GM19328 (cell line): ENCODE measurements at regions not wholly inside any gene's neighbourhood (a gene's known extent, or its start where the extent isn't known, plus 50 kb on each side); places are given as distances from the start of the nearest gene placed in this dataset.

ENCODE experiments used
- ATAC-seq: cut with Tn5 transposase; IDR thresholded peaks from one replicate; pipeline ENCODE4 v1.9.1; 2021; ENCODE audit warnings: mild to moderate bottlenecking, moderate library complexity; ENCODE audit not compliant: unreplicated experiment

- ATAC-seq, result no peak
Measured at GRCh38 chr3:194738254-194739093, 52.8 kb downstream of the FAM43A start.

- ATAC-seq, result no peak
Measured at GRCh38 chr3:194739498-194740284, 54.0 kb downstream of the FAM43A start.

- ATAC-seq, result no peak
Measured at GRCh38 chr3:194740859-194741491, 55.3 kb downstream of the FAM43A start.

- no peak for ATAC-seq
Measured at GRCh38 chr3:194741916-194742315, 56.2 kb downstream of the FAM43A start.

DNA sequence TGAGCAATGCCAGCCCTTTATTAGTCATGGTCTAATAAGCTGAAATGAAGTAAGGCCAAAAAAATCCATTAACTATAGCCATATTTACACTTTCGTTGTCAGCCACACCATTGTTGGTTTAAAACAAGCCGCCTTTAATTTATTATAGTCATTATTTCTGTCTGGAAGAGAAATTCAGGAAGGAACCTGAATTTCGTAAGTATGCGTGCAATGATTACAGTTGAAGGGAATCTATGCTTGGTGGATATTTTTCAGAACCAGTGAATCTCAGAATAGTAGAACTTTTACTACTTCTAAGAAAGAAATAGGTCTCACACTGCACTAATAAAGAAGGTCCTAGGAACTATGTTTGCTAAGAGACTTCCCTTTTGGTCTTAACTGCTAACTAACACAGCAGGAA lies 59.1 kb downstream of the FAM43A start:
- no peak for ATAC-seq

DNA sequence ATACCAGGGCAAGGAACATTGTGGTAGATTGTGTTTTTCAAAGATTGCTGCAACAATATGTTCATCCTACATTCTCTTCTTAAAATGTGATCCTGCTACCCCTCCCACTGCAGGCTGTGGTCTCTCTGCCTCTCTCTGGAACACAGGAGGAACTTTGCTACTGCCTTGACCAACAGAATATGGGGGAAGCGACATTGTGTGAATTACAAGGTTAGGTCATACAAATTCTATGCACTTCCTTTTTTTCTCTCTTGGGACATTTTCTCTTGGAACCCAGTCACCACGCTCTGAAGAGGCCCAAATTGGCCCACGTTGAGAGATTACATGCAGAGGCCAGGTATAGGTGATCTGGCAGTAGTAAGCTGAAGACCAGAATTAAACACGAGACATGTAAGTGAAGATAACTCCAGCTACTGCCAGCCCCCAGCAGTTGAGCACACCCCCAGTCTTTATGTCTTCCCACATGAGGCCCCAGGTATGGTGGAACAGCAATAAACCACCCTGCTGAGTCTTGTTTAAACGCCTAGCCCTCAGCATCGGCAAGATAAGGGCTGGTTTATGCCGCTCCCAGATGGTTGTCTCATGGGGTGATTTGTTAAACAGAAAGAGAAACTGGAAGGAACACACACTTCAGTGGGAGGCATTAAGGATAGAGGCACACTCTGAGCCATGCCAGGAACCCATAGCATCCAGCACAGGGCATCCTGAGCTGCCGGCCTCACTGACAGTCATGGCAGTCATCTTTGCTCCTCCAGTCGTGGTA lies 59.9 kb downstream of the FAM43A start:
- ATAC-seq, result no peak

- ATAC-seq, result no peak
Measured at GRCh38 chr3:194748225-194748624, 62.5 kb downstream of the FAM43A start.

DNA sequence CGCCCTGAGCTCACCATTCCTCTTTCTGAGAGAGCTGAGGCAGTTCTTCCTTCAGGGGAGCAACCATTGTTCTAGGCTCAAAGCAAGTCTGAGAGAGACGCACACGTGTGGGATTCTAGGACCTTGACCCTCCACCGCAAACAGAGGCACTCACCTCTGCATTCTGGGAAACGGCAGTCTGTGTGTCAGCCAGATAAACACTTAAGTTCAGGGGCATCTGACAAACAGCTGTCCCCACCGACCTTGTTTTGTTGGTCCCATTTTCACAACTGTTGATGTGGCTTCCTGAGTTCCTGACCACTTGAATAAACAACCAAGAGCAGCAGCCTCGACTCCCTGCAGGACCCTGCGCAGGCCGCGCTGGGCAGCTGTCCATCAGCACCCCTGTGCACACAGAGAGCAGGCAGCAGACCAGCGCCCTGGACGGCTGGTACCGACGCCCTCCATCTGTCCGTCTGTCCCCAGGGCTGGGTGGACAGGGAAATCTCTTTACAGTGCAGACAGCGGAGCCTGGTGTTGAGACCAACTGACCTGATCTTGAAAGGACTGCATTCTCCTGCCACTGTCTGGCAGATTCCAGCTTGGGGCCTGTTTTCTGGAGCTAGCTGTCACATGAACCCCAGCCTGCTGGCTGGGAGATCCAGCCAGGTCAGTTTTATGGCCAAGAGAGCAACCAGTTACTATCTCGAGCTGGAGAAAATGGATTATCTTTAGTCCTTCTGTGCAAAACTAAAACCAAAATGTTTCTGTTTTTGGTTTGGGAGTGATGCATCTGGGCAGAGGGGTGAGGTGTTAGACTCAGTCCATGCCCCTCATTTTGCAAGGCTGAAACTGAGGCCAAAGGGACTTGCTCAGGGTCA lies 64.2 kb downstream of the FAM43A start:
- ATAC-seq, result no peak

DNA sequence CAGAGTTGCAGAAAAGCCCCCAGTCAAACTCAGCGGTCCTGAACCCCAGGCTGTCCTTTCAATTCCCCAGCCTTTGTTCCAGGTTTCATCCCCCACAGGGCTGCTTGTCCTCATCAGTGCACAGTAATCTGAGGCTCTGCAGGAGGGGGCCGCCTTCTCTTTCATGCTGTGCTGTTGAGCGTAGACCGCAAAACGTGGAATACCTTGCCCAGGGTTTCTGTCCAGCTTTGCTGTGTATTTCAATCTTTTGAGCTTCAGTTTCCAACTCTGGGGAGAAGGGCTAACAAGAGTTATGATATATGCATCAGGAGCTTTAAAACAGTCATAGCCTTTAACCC lies 64.8 kb downstream of the FAM43A start:
- no peak for ATAC-seq

DNA sequence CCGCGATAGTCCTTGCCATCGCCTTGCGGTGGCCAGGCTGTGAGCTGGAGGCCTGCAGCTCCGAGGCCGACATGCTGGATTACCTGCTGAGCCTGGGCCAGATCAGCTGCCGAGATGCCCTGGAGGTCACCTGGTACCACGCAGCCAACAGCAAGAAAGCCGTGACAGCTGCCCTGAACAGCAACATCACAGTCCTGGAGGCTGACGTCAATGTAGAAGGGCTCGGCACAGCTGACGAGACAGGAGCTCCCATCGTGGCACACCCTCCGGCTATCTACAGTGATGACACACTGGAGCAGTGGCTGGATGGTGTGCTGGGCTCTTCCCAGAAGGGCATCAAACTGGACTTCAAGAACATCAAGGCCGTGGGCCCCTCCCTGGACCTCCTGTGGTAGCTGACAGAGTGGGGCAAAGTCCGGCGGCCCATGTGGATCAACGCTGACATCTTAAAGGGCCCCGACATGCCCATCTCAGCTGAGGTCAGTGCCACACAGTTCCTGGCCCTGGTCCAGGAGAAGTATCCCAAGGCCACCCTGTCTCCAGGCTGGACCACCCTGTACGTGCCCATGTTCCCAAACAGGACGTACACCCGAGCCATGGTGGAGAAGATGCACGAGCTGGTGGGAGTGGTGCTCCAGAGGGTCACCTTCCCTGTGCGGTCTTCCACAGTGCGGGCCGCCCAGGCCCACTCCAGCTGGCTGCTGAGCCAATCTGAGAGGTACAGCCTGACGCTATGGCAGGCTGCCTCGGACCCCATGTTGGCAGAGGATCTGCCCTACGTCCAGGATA lies 70.2 kb downstream of the FAM43A start:
- no peak for ATAC-seq

- no peak for ATAC-seq
Measured at GRCh38 chr3:194756460-194756779, 70.7 kb downstream of the FAM43A start.

GRCh38 chr3:194756791-194757325 lies 71.2 kb downstream of the FAM43A start:
- no peak for ATAC-seq

- ATAC-seq, result no peak
Measured at GRCh38 chr3:194757647-194758061, 72.0 kb downstream of the FAM43A start.

GRCh38 chr3:194758716-194759115 lies 73.0 kb downstream of the FAM43A start:
- ATAC-seq, result no peak

- no peak for ATAC-seq
Measured at GRCh38 chr3:194760494-194761137, 74.9 kb downstream of the FAM43A start.

DNA sequence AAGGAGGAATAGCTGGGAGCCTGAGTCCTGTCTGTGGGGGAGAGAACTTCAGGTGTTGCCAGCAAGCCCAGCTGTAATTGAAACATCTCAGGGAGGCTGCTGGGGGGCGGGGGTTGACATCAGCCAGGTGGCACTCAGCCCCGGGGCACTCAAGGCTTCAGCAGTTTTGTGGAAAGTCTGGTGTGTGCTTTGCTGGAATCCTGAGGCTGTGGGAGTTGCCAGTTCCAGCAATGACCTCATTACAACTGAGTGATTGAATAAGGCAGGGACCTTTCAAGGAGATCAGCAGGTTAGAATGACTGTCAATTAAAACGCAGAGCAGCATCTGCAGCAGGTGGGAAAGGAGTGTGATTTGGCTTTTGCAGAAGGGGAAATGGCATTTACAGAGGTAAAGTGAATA lies 75.7 kb downstream of the FAM43A start:
- ATAC-seq, result no peak

DNA sequence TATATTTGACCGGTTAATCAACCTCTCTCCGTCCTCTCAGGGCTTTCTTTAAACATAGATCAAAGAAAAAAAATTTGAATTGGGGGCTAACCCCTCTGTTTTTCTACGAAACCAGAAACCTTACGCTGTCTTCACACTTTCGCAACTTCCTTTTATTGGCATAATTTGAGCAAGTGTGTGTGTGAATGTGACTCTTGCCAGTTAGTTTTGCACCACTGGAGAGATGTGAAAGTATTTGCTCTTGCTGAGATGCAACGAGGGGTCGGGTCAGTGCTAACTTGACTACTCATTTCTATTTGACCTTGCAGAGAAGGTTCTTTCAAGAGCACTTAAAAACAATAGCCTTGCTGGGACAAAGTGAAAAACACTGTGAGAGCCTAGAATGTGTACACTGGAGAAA lies 81.2 kb downstream of the FAM43A start:
- no peak for ATAC-seq

GRCh38 chr3:194767446-194768207 lies 81.9 kb downstream of the FAM43A start:
- ATAC-seq, result no peak
